Stimulated activated CD8-positive, alpha-beta memory T cell treated with anti-CD3 and anti-CD28 coated beads, Interleukin-15, amount 100 ng/mL, for 24 hours (primary cell): ENCODE measurements at regions not wholly inside any gene's neighbourhood (a gene's known extent, or its start where the extent isn't known, plus 50 kb on each side); places are given as distances from the start of the nearest gene placed in this dataset.
"Not testable (repeated sequence)": the region's sequence is repeated elsewhere in the genome, so short reads cannot be mapped to it uniquely, and the experiment has no call there.

Experiments used
- DNase-seq: peaks from one replicate; pipeline ENCODE4 v3.0.0-alpha.2; 2020; ENCODE audit warnings: low read depth

GRCh38 chr5:118371973-118372831, 616.1 kb downstream of the DTWD2 start:
- DNase-seq: no peak

- DNase-seq: no peak
These were observed 621.9 kb downstream of the DTWD2 start for GRCh38 chr5:118366429-118366828.

- DNase-seq: no peak
These were observed 622.6 kb downstream of the DTWD2 start for GRCh38 chr5:118365718-118366117.

- no peak for DNase-seq
These were observed 633.5 kb downstream of the DTWD2 start for GRCh38 chr5:118354797-118355196.

GRCh38 chr5:118353970-118354369, 634.4 kb downstream of the DTWD2 start:
- DNase-seq: no peak

GRCh38 chr5:118336468-118336867, 651.9 kb downstream of the DTWD2 start:
- no peak for DNase-seq

- no peak for DNase-seq
These were observed 661.0 kb downstream of the DTWD2 start for GRCh38 chr5:118327389-118327788.

GRCh38 chr5:118326481-118327045, 661.8 kb downstream of the DTWD2 start:
- no peak for DNase-seq

- no peak for DNase-seq
These were observed 662.4 kb downstream of the DTWD2 start for GRCh38 chr5:118325931-118326330.

GRCh38 chr5:118323723-118324122, 664.6 kb downstream of the DTWD2 start:
- DNase-seq: not testable (repeated sequence)

- DNase-seq: no peak
These were observed 667.3 kb downstream of the DTWD2 start for GRCh38 chr5:118321081-118321480.

GRCh38 chr5:118320121-118320520, 668.2 kb downstream of the DTWD2 start:
- DNase-seq: no peak

- DNase-seq: no peak
These were observed 673.4 kb downstream of the DTWD2 start for GRCh38 chr5:118314931-118315330.

GRCh38 chr5:118311103-118311819, 677.1 kb downstream of the DTWD2 start:
- DNase-seq: no peak

- DNase-seq: no peak
These were observed 677.9 kb downstream of the DTWD2 start for GRCh38 chr5:118310401-118310800.

GRCh38 chr5:118303296-118303695, 685.1 kb downstream of the DTWD2 start:
- no peak for DNase-seq

- DNase-seq: no peak
These were observed 685.6 kb downstream of the DTWD2 start for GRCh38 chr5:118302786-118303185.

GRCh38 chr5:118301696-118302095, 686.7 kb downstream of the DTWD2 start:
- DNase-seq: no peak

GRCh38 chr5:118295045-118295444, 693.3 kb downstream of the DTWD2 start:
- no peak for DNase-seq

- DNase-seq: no peak
These were observed 695.0 kb downstream of the DTWD2 start for GRCh38 chr5:118293378-118293777.

- DNase-seq: no peak
These were observed 698.1 kb downstream of the DTWD2 start for GRCh38 chr5:118290204-118290603.

GRCh38 chr5:118284230-118284629, 704.1 kb downstream of the DTWD2 start:
- not testable (repeated sequence) for DNase-seq

GRCh38 chr5:118282480-118283038, 705.8 kb downstream of the DTWD2 start:
- DNase-seq: not testable (repeated sequence)
